BLaER1 (cell line): ENCODE measurements at regions not wholly inside any gene's neighbourhood (a gene's known extent, or its start where the extent isn't known, plus 50 kb on each side); places are given as distances from the start of the nearest gene placed in this dataset.

Experiments
- H3K27ac ChIP-seq: shearing (Covaris generic); formaldehyde crosslinking; 2 replicates; pipeline ENCODE4 v1.8.1; 2022
- H3K27me3 ChIP-seq: shearing (Covaris generic); formaldehyde crosslinking; 2 replicates; pipeline ENCODE4 v1.8.1; 2022
- H3K36me3 ChIP-seq: shearing (Covaris generic); formaldehyde crosslinking; 2 replicates; pipeline ENCODE4 v1.8.1; 2022
- H3K4me1 ChIP-seq: shearing (Covaris generic); formaldehyde crosslinking; 2 replicates; pipeline ENCODE4 v1.8.1; 2022
- H3K4me2 ChIP-seq: shearing (Covaris generic); formaldehyde crosslinking; 2 replicates; pipeline ENCODE4 v1.8.1; 2022
- H3K4me3 ChIP-seq: shearing (Covaris generic); formaldehyde crosslinking; 2 replicates; pipeline ENCODE4 v1.8.1; 2022
- H3K9ac ChIP-seq: shearing (Covaris generic); formaldehyde crosslinking; 2 replicates; pipeline ENCODE4 v1.8.1; 2022
- H3K9me3 ChIP-seq: shearing (Covaris generic); formaldehyde crosslinking; 2 replicates; pipeline ENCODE4 v1.8.1; 2022
- H4K20me1 ChIP-seq: shearing (Covaris generic); formaldehyde crosslinking; 2 replicates; pipeline ENCODE4 v1.8.1; 2022
- Cebpa-rat ChIP-seq: shearing (Covaris generic); IDR thresholded peaks from 2 replicates; pipeline ENCODE4 v1.8.1; 2022

DNA sequence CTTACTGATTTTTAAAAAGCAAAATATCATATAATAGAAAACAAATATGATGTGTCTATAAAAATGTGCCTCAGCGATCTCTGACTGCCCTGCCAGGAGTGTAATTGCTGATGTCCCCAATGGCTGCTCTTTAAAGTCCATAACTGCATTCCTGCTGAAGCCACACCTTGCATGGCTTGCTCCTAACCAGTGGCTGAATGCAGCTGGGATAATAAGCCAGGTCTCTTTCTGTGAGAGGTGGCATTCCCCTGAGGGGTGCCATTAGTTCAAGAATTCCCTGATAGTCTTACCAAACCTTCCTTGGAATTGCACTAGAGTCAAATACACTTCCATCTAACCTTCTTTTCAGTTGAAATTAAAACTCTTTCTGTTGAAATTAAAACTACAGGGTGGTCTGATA, 125.8 kb upstream of the ZNF804A start:
- H3K9me3 ChIP-seq: no peaks in the 10 kb centered on the region
- no peak overlapping the region for H3K9ac ChIP-seq
- no peak for TF ChIP-seq Cebpa-rat
- no peak overlapping the region for H3K4me3 ChIP-seq
- no peak overlapping the region for H3K27ac ChIP-seq
- H3K36me3 ChIP-seq: no peaks in the 10 kb centered on the region
- H3K27me3 ChIP-seq: no peaks in the 10 kb centered on the region
- H3K4me2 ChIP-seq: no peak overlapping the region
- no peaks in the 10 kb centered on the region for H4K20me1 ChIP-seq
- no peaks in the 10 kb centered on the region for H3K4me1 ChIP-seq

DNA sequence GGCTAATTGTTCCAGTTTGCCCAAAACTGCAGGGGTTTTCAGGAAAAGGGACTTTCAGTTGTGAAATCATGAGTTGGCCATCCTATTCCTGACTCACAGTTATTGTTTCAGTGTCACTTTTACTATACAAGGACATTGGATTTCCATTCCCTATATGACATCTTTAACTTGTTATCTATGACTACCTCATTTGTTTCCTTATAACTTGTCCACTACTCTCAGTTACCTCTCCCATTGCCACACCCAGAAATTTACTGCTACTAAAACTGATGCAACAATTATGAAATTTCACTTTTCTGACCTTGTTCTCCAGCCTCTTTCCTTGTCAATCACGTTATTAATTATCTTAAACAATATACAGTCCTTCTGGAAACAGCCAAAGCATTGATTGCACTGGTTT, 116.5 kb upstream of the ZNF804A start:
- H3K27ac ChIP-seq: no peak overlapping the region
- no peaks in the 10 kb centered on the region for H3K36me3 ChIP-seq
- no peak overlapping the region for H3K4me3 ChIP-seq
- no peaks in the 10 kb centered on the region for H3K27me3 ChIP-seq
- no peak overlapping the region for H3K4me2 ChIP-seq
- no peaks in the 10 kb centered on the region for H3K4me1 ChIP-seq
- no peaks in the 10 kb centered on the region for H4K20me1 ChIP-seq
- no peak for TF ChIP-seq Cebpa-rat
- no peaks in the 10 kb centered on the region for H3K9me3 ChIP-seq
- H3K9ac ChIP-seq: no peak overlapping the region

DNA sequence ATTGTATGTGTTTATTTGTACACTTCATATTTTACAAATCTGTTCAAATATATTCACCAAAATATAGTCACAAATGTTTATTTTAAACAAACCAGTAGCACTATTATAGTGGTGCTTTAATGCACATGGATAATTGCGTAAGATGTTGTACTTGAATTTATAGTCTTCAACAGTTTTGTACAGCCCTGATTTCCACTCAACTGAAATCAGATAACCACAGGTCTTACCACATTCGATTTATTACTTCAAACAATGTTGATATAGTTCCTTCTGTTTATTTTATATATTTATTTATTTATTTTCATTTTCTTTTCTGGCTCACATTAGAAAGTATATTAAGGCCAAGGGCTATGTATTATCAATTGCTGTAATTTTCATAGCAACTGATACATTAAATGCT, 99.4 kb upstream of the ZNF804A start:
- Histone ChIP-seq H3K36me3 (no peaks in the 10 kb centered on the region), H3K27ac (no peak overlapping the region), H4K20me1 (no peaks in the 10 kb centered on the region), H3K4me1 (no peaks in the 10 kb centered on the region), H3K4me2 (no peak overlapping the region), H3K27me3 (no peaks in the 10 kb centered on the region), H3K4me3 (no peak overlapping the region), H3K9me3 (no peaks in the 10 kb centered on the region), H3K9ac (no peak overlapping the region)
- TF ChIP-seq Cebpa-rat: no peak

- H3K9me3 ChIP-seq: no peaks in the 10 kb centered on the region
- H3K36me3 ChIP-seq: no peaks in the 10 kb centered on the region
- H4K20me1 ChIP-seq: no peaks in the 10 kb centered on the region
- no peak overlapping the region for H3K4me3 ChIP-seq
- no peak overlapping the region for H3K9ac ChIP-seq
- no peaks in the 10 kb centered on the region for H3K27me3 ChIP-seq
- H3K4me1 ChIP-seq: no peaks in the 10 kb centered on the region
- H3K4me2 ChIP-seq: no peak overlapping the region
- no peak overlapping the region for H3K27ac ChIP-seq
- no peak for TF ChIP-seq Cebpa-rat
Observed at GRCh38 chr2:184504252-184504651, 94.1 kb upstream of the ZNF804A start.

DNA sequence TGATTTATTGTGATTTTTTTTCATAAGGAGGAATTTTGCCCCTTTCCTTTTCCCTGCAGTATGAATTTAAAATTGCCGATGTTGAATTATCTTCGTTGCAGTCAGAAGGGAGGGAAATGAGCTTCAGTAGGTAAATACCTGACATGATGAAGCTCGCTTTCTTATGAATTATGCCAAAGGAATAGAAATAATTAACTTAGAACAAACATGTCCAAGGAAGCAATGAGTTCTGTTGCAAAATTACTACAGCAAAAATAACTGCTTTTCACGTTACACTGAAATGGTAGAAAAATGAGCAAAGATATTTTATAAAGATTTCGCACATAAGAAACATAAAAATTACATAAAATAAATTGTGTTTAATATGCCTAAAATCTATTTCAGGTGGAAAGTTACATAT, 91.1 kb upstream of the ZNF804A start:
- Histone ChIP-seq H4K20me1 (no peaks in the 10 kb centered on the region), H3K4me1 (no peaks in the 10 kb centered on the region), H3K9me3 (no peaks in the 10 kb centered on the region), H3K9ac (no peak overlapping the region), H3K27ac (no peak overlapping the region), H3K36me3 (no peaks in the 10 kb centered on the region), H3K4me3 (no peak overlapping the region), H3K4me2 (no peak overlapping the region), H3K27me3 (no peaks in the 10 kb centered on the region)
- no peak for TF ChIP-seq Cebpa-rat

GRCh38 chr2:184517402-184517801, 80.9 kb upstream of the ZNF804A start:
- no peak for TF ChIP-seq Cebpa-rat
- no peak overlapping the region for H3K4me3 ChIP-seq
- H4K20me1 ChIP-seq: no peaks in the 10 kb centered on the region
- H3K36me3 ChIP-seq: no peaks in the 10 kb centered on the region
- H3K4me2 ChIP-seq: no peak overlapping the region
- no peaks in the 10 kb centered on the region for H3K27me3 ChIP-seq
- no peaks in the 10 kb centered on the region for H3K4me1 ChIP-seq
- no peaks in the 10 kb centered on the region for H3K9me3 ChIP-seq
- no peak overlapping the region for H3K9ac ChIP-seq
- no peak overlapping the region for H3K27ac ChIP-seq

GRCh38 chr2:184520441-184520840, 77.9 kb upstream of the ZNF804A start:
- Histone ChIP-seq H3K27me3 (no peaks in the 10 kb centered on the region), H3K4me1 (no peaks in the 10 kb centered on the region), H4K20me1 (no peaks in the 10 kb centered on the region), H3K9ac (no peak overlapping the region), H3K36me3 (no peaks in the 10 kb centered on the region), H3K4me3 (no peak overlapping the region), H3K4me2 (no peak overlapping the region), H3K27ac (no peak overlapping the region), H3K9me3 (peaks cover 4% of the 10 kb centered on the region; the same call in 1 of the 2 replicates)
- no peak for TF ChIP-seq Cebpa-rat

GRCh38 chr2:184523732-184524131, 74.6 kb upstream of the ZNF804A start:
- Histone ChIP-seq H3K4me2 (no peak overlapping the region), H3K9ac (no peak overlapping the region), H3K27me3 (no peaks in the 10 kb centered on the region), H3K27ac (no peak overlapping the region), H3K36me3 (no peaks in the 10 kb centered on the region), H3K4me1 (no peaks in the 10 kb centered on the region), H3K9me3 (peaks cover 22% of the 10 kb centered on the region), H4K20me1 (no peaks in the 10 kb centered on the region), H3K4me3 (no peak overlapping the region)
- TF ChIP-seq Cebpa-rat: no peak

GRCh38 chr2:184524551-184525382, 73.6 kb upstream of the ZNF804A start:
- TF ChIP-seq Cebpa-rat: no peak
- no peak overlapping the region for H3K9ac ChIP-seq
- no peaks in the 10 kb centered on the region for H3K4me1 ChIP-seq
- H3K4me3 ChIP-seq: no peak overlapping the region
- no peaks in the 10 kb centered on the region for H3K36me3 ChIP-seq
- no peak overlapping the region for H3K4me2 ChIP-seq
- no peaks in the 10 kb centered on the region for H4K20me1 ChIP-seq
- H3K27me3 ChIP-seq: no peaks in the 10 kb centered on the region
- H3K9me3 ChIP-seq: peaks cover 31% of the 10 kb centered on the region
- H3K27ac ChIP-seq: no peak overlapping the region

- Histone ChIP-seq H3K27me3 (no peaks in the 10 kb centered on the region), H3K4me3 (no peak overlapping the region), H4K20me1 (no peaks in the 10 kb centered on the region), H3K9me3 (peaks cover 37% of the 10 kb centered on the region), H3K9ac (no peak overlapping the region), H3K4me2 (no peak overlapping the region), H3K4me1 (no peaks in the 10 kb centered on the region), H3K27ac (no peak overlapping the region), H3K36me3 (no peaks in the 10 kb centered on the region)
- TF ChIP-seq Cebpa-rat: no peak
Observed at GRCh38 chr2:184527058-184527457, 71.3 kb upstream of the ZNF804A start.

DNA sequence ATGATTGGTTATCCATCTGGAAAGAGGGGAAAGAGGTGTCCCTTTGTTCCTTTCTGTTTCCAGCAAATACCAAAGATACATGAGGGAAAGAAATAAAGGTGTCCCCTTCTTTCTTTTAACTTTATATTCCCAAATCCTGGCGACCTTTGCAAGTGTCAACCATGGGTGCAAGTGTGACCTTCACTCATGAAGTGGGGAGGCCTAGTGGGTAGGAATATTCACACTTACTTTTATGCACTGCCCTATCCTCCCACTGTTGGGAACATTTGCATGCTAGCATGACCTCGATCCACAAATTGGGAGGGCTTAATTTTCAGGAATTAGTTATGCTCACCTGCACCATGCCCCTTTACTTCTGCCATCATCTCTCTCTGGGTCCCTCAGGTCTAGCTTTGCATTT, 70.2 kb upstream of the ZNF804A start:
- Histone ChIP-seq H3K4me1 (no peaks in the 10 kb centered on the region), H4K20me1 (no peaks in the 10 kb centered on the region), H3K4me3 (no peak overlapping the region), H3K9ac (no peak overlapping the region), H3K4me2 (no peak overlapping the region), H3K27ac (no peak overlapping the region), H3K9me3 (peaks cover 37% of the 10 kb centered on the region), H3K36me3 (no peaks in the 10 kb centered on the region), H3K27me3 (no peaks in the 10 kb centered on the region)
- no peak for TF ChIP-seq Cebpa-rat
